ENCODE measurements at regions not wholly inside any gene's neighbourhood (a gene's known extent, or its start where the extent isn't known, plus 50 kb on each side); places are given as distances from the start of the nearest gene placed in this dataset.

DNA sequence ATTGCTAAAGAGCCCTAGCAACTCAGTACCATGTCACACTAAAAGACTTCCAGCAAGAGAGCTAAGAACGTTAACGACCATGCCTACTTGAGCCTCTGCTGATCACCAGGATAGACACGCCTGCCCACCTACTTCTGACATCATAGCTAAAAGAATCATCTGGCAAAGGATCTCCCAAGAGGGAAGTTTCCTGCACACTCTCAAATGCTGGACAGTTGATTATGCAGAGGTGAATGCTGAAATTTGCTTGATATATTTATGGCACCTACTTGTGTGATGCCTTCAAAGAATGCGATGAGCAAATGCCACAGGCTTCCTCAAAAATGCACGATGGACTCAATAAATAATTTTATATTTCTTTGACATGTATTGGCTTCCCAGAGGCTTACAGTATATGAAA, 113.6 kb downstream of the GALC start:
- Mint-ChIP-seq H3K36me3 (ENCODE audit: insufficient read depth) (no peaks in the 10 kb centered on the region), H3K9me3 (ENCODE audit: low read depth) (no peaks in the 10 kb centered on the region), H3K27ac (no peak overlapping the region), H3K4me3 (ENCODE audit: low read depth) (no peak overlapping the region), H3K27me3 (no peaks in the 10 kb centered on the region), H3K4me1 (ENCODE audit: low read depth) (no peaks in the 10 kb centered on the region)
- DNase-seq (ENCODE audit: low spot score, unreplicated experiment) = no peak
- TF ChIP-seq, protein P1, sequence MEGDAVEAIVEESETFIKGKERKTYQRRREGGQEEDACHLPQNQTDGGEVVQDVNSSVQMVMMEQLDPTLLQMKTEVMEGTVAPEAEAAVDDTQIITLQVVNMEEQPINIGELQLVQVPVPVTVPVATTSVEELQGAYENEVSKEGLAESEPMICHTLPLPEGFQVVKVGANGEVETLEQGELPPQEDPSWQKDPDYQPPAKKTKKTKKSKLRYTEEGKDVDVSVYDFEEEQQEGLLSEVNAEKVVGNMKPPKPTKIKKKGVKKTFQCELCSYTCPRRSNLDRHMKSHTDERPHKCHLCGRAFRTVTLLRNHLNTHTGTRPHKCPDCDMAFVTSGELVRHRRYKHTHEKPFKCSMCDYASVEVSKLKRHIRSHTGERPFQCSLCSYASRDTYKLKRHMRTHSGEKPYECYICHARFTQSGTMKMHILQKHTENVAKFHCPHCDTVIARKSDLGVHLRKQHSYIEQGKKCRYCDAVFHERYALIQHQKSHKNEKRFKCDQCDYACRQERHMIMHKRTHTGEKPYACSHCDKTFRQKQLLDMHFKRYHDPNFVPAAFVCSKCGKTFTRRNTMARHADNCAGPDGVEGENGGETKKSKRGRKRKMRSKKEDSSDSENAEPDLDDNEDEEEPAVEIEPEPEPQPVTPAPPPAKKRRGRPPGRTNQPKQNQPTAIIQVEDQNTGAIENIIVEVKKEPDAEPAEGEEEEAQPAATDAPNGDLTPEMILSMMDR (IDR thresholded peaks at IDR 0.05; ENCODE audit: unreplicated experiment) = no peak

DNA sequence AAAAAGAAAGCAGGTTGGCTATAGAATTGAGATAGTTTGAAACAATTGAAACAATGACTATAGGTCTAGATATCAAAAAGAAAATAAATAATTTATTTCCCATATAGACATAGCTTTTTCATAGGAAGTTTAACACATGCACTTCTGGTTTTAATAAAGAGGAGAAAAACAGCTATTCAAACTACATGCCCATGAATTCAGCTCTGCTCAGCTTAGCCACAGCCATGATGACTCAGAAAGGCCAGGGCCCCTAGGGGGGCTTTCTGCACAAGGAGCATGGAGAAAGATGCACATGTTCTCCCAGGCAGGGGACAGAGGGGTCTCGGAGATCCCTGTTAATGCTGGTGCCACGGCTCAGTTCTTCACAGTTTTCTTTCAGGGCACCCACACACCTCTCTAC, 114.0 kb downstream of the GALC start:
- H3K27ac Mint-ChIP-seq = no peak overlapping the region
- H3K36me3 Mint-ChIP-seq (ENCODE audit: insufficient read depth) = no peaks in the 10 kb centered on the region
- H3K9me3 Mint-ChIP-seq (ENCODE audit: low read depth) = no peaks in the 10 kb centered on the region
- DNase-seq (ENCODE audit: low spot score, unreplicated experiment) = no peak
- H3K4me1 Mint-ChIP-seq (ENCODE audit: low read depth) = no peaks in the 10 kb centered on the region
- H3K27me3 Mint-ChIP-seq = peaks cover under 1% of the 10 kb centered on the region
- no peak overlapping the region for H3K4me3 Mint-ChIP-seq (ENCODE audit: low read depth)
- TF ChIP-seq, protein P1 (IDR thresholded peaks at IDR 0.05; ENCODE audit: unreplicated experiment) = no peak

DNA sequence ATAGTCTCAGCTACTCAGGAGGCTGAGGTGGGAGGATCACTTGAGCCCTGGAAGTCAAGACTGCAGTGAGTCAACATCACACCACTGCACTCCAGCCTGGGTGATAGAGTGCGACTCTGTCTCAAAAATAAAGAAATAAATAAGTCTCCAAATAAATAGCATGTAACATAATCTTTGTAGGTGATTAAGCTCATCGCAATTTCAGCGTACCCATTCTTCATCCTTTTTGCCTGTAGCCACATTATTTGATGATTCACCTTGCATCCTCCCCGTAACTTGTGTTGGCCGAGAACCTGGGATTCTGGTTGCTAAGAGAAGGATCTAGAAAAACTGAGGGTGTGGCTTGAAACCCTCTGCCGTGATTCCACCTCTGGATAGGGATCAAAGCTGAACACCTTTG, 115.1 kb downstream of the GALC start:
- H3K9me3 Mint-ChIP-seq (ENCODE audit: low read depth) = no peaks in the 10 kb centered on the region
- H3K4me3 Mint-ChIP-seq (ENCODE audit: low read depth) = no peak overlapping the region
- peaks cover 6% of the 10 kb centered on the region for H3K27me3 Mint-ChIP-seq
- TF ChIP-seq, protein P1 (IDR thresholded peaks at IDR 0.05; ENCODE audit: unreplicated experiment) = no peak
- no peak for DNase-seq (ENCODE audit: low spot score, unreplicated experiment)
- no peaks in the 10 kb centered on the region for H3K36me3 Mint-ChIP-seq (ENCODE audit: insufficient read depth)
- no peak overlapping the region for H3K27ac Mint-ChIP-seq
- no peaks in the 10 kb centered on the region for H3K4me1 Mint-ChIP-seq (ENCODE audit: low read depth)

DNA sequence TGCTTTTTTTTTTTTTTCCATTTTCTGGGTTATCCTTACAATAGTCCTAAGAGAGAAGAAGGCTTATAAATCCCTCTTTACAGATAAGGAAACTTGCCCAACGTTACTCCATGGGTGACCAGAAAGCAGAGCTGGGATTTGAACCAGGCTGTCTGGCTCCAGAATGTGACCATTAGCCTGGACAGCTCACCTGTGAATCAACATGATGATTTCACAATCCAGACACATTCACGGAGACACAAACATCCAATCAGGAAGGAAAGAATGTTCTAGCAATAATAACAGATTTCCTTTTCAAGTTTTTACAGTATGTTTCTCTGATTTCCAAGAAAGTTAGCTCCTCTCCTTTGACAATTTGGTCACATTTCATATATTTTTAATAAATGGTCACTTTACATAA, 118.3 kb downstream of the GALC start:
- no peak for DNase-seq (ENCODE audit: low spot score, unreplicated experiment)
- TF ChIP-seq, protein P1 (IDR thresholded peaks at IDR 0.05; ENCODE audit: unreplicated experiment) = no peak
- no peaks in the 10 kb centered on the region for H3K9me3 Mint-ChIP-seq (ENCODE audit: low read depth)
- H3K27me3 Mint-ChIP-seq = peaks cover 6% of the 10 kb centered on the region
- no peaks in the 10 kb centered on the region for H3K36me3 Mint-ChIP-seq (ENCODE audit: insufficient read depth)
- no peak overlapping the region for H3K4me3 Mint-ChIP-seq (ENCODE audit: low read depth)
- H3K27ac Mint-ChIP-seq = no peak overlapping the region
- no peaks in the 10 kb centered on the region for H3K4me1 Mint-ChIP-seq (ENCODE audit: low read depth)

DNA sequence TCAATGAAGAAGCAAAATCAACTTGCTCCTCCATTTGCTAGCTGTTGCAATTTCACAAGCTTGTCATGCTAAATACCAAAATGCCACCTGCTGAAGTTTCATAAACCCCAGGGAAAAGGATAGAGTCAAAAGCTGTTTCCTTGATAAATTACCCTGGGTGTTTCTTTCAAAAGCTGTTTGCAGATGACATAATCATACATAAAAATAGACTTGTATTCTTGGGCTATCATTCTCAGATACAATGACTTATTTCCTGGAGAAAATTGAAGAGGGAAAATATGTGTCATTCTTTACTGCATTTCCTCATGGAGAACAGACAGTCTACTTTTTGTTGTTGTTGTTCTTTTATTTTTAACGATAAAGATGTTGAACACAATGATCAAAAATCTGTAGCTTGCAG, 119.2 kb downstream of the GALC start:
- no peaks in the 10 kb centered on the region for H3K36me3 Mint-ChIP-seq (ENCODE audit: insufficient read depth)
- peaks cover 2% of the 10 kb centered on the region for H3K4me1 Mint-ChIP-seq (ENCODE audit: low read depth)
- no peak for DNase-seq (ENCODE audit: low spot score, unreplicated experiment)
- H3K9me3 Mint-ChIP-seq (ENCODE audit: low read depth) = no peaks in the 10 kb centered on the region
- H3K27me3 Mint-ChIP-seq = peaks cover 6% of the 10 kb centered on the region
- TF ChIP-seq, protein P1 (IDR thresholded peaks at IDR 0.05; ENCODE audit: unreplicated experiment) = no peak
- H3K4me3 Mint-ChIP-seq (ENCODE audit: low read depth) = no peak overlapping the region
- H3K27ac Mint-ChIP-seq = no peak overlapping the region
